ENCODE measurements at regions not wholly inside any gene's neighbourhood (a gene's known extent, or its start where the extent isn't known, plus 50 kb on each side); places are given as distances from the start of the nearest gene placed in this dataset.

DNA sequence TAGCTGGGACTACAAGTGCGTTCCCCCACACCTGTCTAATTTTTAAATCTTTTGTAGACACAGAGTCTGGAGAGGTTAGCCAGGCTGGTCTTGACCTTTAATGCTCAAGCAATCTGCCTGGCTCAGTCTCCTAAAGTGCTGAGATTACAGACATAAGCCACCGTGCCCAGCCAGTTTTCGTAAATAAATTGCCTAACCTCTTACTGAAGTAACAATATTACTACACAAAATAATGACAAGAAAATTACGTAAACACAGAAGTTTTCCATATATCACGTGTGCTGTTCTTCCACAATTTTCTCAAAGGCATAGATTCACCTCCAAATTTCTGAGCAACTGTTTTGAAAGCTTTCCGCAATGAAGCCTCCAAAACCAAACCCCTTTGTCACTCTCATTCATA is 58.1 kb upstream of the PROK2 start:
- no peak for DNase-seq

GRCh38 chr3:71838406-71838805 is 53.5 kb upstream of the PROK2 start:
- no peak for DNase-seq

Data from NCI-H1105 (cell line).